ENCODE measurements at regions not wholly inside any gene's neighbourhood (a gene's known extent, or its start where the extent isn't known, plus 50 kb on each side); places are given as distances from the start of the nearest gene placed in this dataset.
"Not testable (repeated sequence)": the region's sequence is repeated elsewhere in the genome, so short reads cannot be mapped to it uniquely, and the experiment has no call there.

- intact Hi-C loops (cut with micrococcal nuclease) = no loop called here
- Mint-ChIP-seq H3K9me3 (no peaks in the 10 kb centered on the region), H3K27ac (no peak overlapping the region), H3K27me3 (no peaks in the 10 kb centered on the region), H3K4me3 (no peak overlapping the region), H3K4me1 (no peaks in the 10 kb centered on the region), H3K36me3 (ENCODE audit: low read depth) (no peaks in the 10 kb centered on the region)
- no peak for DNase-seq
Measured at GRCh38 chr5:60457233-60457632, 242.7 kb downstream of the DEPDC1B start.

DNA sequence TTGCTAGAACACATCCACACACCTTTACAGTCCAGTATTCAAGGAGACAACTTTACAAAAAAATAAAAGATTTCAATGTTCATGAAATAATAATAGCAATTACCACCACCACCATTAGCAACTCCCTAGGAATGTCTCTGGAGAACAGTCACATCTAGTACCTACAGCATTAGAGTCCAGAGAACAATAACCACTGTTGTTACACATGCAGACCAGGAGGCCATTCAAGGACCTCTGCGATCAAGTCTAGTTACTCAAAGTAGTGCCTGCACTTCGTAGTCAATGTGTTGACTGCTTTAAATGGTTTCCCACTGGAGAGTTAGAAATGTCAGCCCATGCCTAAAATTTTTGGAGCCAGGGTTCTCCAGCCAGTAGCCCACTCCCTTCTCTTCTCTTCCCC, 244.4 kb downstream of the DEPDC1B start:
- Mint-ChIP-seq H3K4me3 (no peak overlapping the region), H3K4me1 (no peaks in the 10 kb centered on the region), H3K27ac (no peak overlapping the region), H3K36me3 (ENCODE audit: low read depth) (no peaks in the 10 kb centered on the region), H3K27me3 (no peaks in the 10 kb centered on the region), H3K9me3 (no peaks in the 10 kb centered on the region)
- DNase-seq = no peak
- intact Hi-C loops (cut with micrococcal nuclease) = no loop called here

GRCh38 chr5:60454277-60454676, 245.7 kb downstream of the DEPDC1B start:
- H3K4me3 Mint-ChIP-seq; intact Hi-C loops (cut with micrococcal nuclease); H3K4me1 Mint-ChIP-seq; H3K27ac Mint-ChIP-seq; H3K9me3 Mint-ChIP-seq; H3K27me3 Mint-ChIP-seq; H3K36me3 Mint-ChIP-seq (ENCODE audit: low read depth); DNase-seq: not testable (repeated sequence)

DNA sequence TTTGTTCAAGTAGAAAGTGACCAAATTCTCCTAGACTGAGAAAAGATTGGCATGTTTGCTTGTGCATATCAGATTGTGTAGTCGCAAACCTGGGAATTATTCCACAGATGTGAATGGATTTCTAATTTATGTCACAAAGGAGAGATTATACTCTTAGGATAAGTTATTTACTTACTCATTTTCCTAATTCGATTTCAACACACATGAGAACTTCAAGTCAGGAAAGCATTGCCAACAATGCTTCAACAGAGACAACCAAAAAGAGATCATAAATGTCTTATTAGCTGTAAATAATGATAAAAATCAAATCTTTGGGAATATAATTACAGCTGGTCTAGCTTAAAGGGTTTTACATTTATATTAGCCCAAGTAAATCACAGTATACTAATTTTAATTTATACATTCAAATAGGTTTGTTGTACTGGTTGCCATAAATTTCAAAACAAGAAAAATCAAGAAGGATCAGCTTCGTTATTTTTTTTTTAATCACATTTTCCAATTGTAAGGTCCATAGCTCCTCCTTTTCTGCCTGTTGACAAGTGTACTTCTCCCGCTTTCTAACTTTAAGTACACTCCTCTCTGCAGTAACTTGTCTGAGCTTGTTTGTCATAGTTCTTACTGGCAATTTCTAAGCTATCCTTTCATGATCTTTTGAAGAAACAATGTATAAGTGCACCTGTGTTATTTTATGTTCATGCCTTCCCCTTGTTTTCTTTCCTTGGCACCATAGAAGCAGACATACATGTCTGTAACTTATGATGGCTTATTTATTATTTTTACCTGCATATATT, 246.6 kb downstream of the DEPDC1B start:
- H3K4me3 Mint-ChIP-seq = no peak overlapping the region
- H3K9me3 Mint-ChIP-seq = no peaks in the 10 kb centered on the region
- no peaks in the 10 kb centered on the region for H3K27me3 Mint-ChIP-seq
- H3K27ac Mint-ChIP-seq = no peak overlapping the region
- intact Hi-C loops (cut with micrococcal nuclease) = no loop called here
- no peaks in the 10 kb centered on the region for H3K4me1 Mint-ChIP-seq
- no peak for DNase-seq
- H3K36me3 Mint-ChIP-seq (ENCODE audit: low read depth) = no peaks in the 10 kb centered on the region

- Mint-ChIP-seq H3K9me3 (no peaks in the 10 kb centered on the region), H3K4me1 (no peaks in the 10 kb centered on the region), H3K36me3 (ENCODE audit: low read depth) (no peaks in the 10 kb centered on the region)
Measured at GRCh38 chr5:60448600-60448999, 251.4 kb downstream of the DEPDC1B start.

GRCh38 chr5:60447488-60447920, 252.5 kb downstream of the DEPDC1B start:
- no peak for DNase-seq
- H3K9me3 Mint-ChIP-seq = no peaks in the 10 kb centered on the region
- intact Hi-C loops (cut with micrococcal nuclease) = no loop called here
- no peaks in the 10 kb centered on the region for H3K27me3 Mint-ChIP-seq
- no peak overlapping the region for H3K27ac Mint-ChIP-seq
- H3K36me3 Mint-ChIP-seq (ENCODE audit: low read depth) = no peaks in the 10 kb centered on the region
- H3K4me1 Mint-ChIP-seq = no peaks in the 10 kb centered on the region
- H3K4me3 Mint-ChIP-seq = no peak overlapping the region

More at GRCh38 chr5:60448600-60448999, 251.4 kb downstream of the DEPDC1B start:
- no peak overlapping the region for H3K4me3 Mint-ChIP-seq
- no peak overlapping the region for H3K27ac Mint-ChIP-seq
- intact Hi-C loops (cut with micrococcal nuclease) = no loop called here
- no peak for DNase-seq
- no peaks in the 10 kb centered on the region for H3K27me3 Mint-ChIP-seq

DNA sequence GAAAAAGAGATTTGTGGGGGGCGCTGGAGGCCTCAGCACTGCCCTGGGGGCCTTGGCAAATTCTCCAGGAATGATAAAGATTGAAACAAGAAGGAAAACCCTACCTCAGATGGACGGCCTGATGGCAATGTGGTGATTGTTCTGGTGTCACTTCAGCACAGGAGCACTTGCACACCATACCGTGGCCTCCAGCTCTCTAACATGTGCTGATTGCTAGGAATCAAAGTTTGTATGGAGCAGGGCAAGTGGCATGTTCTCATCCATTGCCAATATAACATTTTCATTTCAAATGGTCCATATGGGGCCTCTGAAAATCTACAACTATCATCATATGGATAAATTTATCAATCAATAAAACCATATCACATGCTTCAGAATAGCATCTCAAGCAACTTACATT, 253.0 kb downstream of the DEPDC1B start:
- Mint-ChIP-seq H3K9me3 (no peaks in the 10 kb centered on the region), H3K4me3 (no peak overlapping the region)
- intact Hi-C loops (cut with micrococcal nuclease) = no loop called here

DNA sequence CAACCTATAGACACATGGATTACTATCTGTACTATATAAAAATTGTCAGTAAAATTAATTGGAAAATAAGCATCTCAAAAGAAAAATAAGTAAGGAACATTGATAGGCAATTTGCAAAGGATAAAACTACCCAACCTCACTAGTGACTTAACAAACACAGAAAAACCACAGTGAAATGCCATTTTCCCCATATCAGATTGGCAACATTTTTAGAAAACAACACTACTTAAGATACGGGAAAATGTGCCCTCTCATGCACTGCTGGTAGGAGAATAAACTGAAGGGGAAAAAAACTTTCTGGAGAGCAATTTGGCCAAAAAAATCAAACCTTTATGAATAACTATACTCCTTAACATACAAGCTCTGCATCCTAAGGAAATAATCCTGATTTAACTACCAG, 254.0 kb downstream of the DEPDC1B start:
- Mint-ChIP-seq H3K9me3 (no peaks in the 10 kb centered on the region), H3K27ac (no peak overlapping the region), H3K27me3 (no peaks in the 10 kb centered on the region), H3K4me1 (no peaks in the 10 kb centered on the region), H3K36me3 (ENCODE audit: low read depth) (no peaks in the 10 kb centered on the region), H3K4me3 (no peak overlapping the region)
- DNase-seq = no peak
- intact Hi-C loops (cut with micrococcal nuclease) = no loop called here

More for the DNA sequence above, 253.0 kb downstream of the DEPDC1B start:
- DNase-seq = no peak
- Mint-ChIP-seq H3K36me3 (ENCODE audit: low read depth) (no peaks in the 10 kb centered on the region), H3K27ac (no peak overlapping the region), H3K4me1 (no peaks in the 10 kb centered on the region), H3K27me3 (no peaks in the 10 kb centered on the region)

DNA sequence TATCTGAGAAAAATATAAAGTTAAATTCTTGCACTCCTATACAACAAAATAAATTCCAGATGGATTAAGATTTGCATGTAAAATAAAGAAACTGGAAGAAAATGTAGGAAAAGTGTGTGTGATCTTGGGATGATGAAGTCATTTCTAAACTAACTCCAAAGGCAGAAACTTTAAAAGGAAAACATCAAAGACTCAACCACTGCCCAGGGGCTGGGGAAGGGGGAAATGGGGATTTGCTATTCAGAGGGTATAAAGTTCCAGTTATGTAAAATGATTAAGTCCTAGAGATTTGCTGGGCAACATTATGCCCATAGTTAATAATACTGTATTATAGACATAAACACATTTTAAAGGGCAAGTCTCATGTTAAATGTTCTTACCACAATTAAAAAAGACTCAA, 254.5 kb downstream of the DEPDC1B start:
- H3K4me3 Mint-ChIP-seq = no peak overlapping the region
- H3K27ac Mint-ChIP-seq = no peak overlapping the region
- no peak for DNase-seq
- no peaks in the 10 kb centered on the region for H3K27me3 Mint-ChIP-seq
- no peaks in the 10 kb centered on the region for H3K4me1 Mint-ChIP-seq
- no peaks in the 10 kb centered on the region for H3K36me3 Mint-ChIP-seq (ENCODE audit: low read depth)
- intact Hi-C loops (cut with micrococcal nuclease) = no loop called here
- H3K9me3 Mint-ChIP-seq = no peaks in the 10 kb centered on the region

DNA sequence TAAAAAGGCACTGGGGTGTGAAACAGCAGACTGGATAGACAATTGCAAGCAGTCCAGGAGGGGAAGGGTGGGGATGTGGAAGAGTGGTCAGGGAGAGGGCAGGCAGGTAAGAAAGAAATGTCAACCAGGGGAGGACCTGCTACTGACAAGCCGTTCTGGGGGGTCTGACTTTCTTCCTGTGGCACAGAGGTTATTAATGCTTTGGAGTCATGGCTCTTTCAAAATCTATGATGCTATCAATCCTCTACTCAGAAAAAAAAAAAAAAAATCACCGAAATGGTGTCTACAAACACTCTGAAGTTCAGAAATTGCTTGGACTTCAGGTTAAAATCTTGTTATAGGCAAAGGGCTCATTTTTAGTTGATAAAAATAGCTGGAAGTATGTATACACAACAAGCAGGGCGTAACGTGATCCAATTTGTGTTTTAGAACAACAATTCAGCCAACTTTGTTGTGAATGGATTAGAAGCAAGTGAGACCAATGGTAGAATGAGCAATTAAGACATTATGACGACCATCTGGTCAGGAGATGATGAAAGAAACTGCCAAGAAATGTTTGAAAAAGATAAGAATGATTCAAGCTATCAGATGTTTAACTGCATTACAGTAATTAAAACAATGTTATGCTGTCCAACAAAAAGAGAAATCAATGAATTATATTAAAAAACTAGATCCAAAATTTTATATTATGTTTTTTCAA, 255.2 kb downstream of the DEPDC1B start:
- no peaks in the 10 kb centered on the region for H3K4me1 Mint-ChIP-seq
- intact Hi-C loops (cut with micrococcal nuclease) = no loop called here
- H3K9me3 Mint-ChIP-seq = no peaks in the 10 kb centered on the region
- H3K36me3 Mint-ChIP-seq (ENCODE audit: low read depth) = no peaks in the 10 kb centered on the region
- no peak overlapping the region for H3K27ac Mint-ChIP-seq
- DNase-seq = no peak
- H3K4me3 Mint-ChIP-seq = no peak overlapping the region
- H3K27me3 Mint-ChIP-seq = no peaks in the 10 kb centered on the region

- Mint-ChIP-seq H3K36me3 (ENCODE audit: low read depth) (no peaks in the 10 kb centered on the region), H3K4me3 (no peak overlapping the region), H3K27ac (no peak overlapping the region), H3K4me1 (no peaks in the 10 kb centered on the region), H3K27me3 (no peaks in the 10 kb centered on the region), H3K9me3 (no peaks in the 10 kb centered on the region)
- no peak for DNase-seq
- intact Hi-C loops (cut with micrococcal nuclease) = no loop called here
Measured at GRCh38 chr5:60439552-60439951, 260.4 kb downstream of the DEPDC1B start.

GRCh38 chr5:60437308-60437707, 262.7 kb downstream of the DEPDC1B start:
- intact Hi-C loops (cut with micrococcal nuclease) = no loop called here
- Mint-ChIP-seq H3K27me3 (no peaks in the 10 kb centered on the region), H3K4me3 (no peak overlapping the region), H3K36me3 (ENCODE audit: low read depth) (no peaks in the 10 kb centered on the region), H3K9me3 (no peaks in the 10 kb centered on the region), H3K4me1 (no peaks in the 10 kb centered on the region), H3K27ac (no peak overlapping the region)
- DNase-seq = no peak

DNA sequence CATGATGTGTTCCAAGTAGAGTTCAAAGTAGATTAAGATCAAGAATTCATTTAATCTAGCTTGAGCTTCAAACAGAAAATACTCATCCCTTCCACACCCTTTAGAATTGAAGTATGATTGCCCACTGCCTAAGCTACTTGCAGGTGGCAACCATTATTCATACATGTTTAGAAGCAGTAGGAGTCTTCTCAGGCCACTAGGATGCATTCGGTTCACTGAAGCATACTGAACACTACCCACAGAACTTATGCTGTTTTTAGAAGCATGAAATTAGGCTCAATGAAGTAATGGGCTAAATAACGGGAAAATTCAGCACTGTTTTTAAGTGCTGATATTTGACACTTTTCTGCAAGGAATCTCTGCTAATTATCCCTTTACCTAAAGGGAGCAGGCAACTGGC, 263.4 kb downstream of the DEPDC1B start:
- Mint-ChIP-seq H3K36me3 (ENCODE audit: low read depth) (no peaks in the 10 kb centered on the region), H3K27me3 (no peaks in the 10 kb centered on the region), H3K4me3 (no peak overlapping the region), H3K9me3 (peaks cover 6% of the 10 kb centered on the region), H3K4me1 (no peaks in the 10 kb centered on the region), H3K27ac (no peak overlapping the region)
- DNase-seq = no peak
- intact Hi-C loops (cut with micrococcal nuclease) = no loop called here

- intact Hi-C loops (cut with micrococcal nuclease) = no loop called here
- peaks cover 6% of the 10 kb centered on the region for H3K9me3 Mint-ChIP-seq
- H3K36me3 Mint-ChIP-seq (ENCODE audit: low read depth) = no peaks in the 10 kb centered on the region
- H3K4me1 Mint-ChIP-seq = no peaks in the 10 kb centered on the region
- H3K27me3 Mint-ChIP-seq = no peaks in the 10 kb centered on the region
- no peak overlapping the region for H3K4me3 Mint-ChIP-seq
- H3K27ac Mint-ChIP-seq = no peak overlapping the region
- DNase-seq = no peak
Measured at GRCh38 chr5:60435808-60436207, 264.2 kb downstream of the DEPDC1B start.

Data from activated CD4-positive, alpha-beta T cell treated with anti-CD3 and anti-CD28 coated beads, Interleukin-2, amount 10 ng/mL, durations not matched to agents 24 days and 14 days (primary cell).